ENCODE measurements at regions not wholly inside any gene's neighbourhood (a gene's known extent, or its start where the extent isn't known, plus 50 kb on each side); places are given as distances from the start of the nearest gene placed in this dataset.
"Not testable (repeated sequence)": the region's sequence is repeated elsewhere in the genome, so short reads cannot be mapped to it uniquely, and the experiment has no call there.

DNA sequence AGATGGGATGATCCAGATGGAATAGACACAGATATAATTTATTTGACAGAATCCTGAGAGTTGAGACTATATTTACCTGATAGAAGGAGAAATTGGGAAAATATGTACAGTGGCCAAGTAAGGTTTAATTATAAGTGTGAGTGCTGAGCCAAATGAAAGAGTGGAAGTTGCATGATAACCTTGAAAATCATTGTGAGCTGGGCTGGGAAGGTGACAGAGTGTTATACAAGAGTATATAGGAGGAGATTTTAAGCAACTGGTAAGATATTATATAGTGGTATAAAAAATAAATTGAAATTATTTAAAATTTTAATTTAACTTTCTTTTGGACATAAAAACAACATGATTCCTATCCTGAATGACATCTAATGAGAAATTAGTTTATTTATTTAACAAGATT, 340.8 kb downstream of the NUP35 start:
- no peak for DNase-seq

GRCh38 chr2:183474912-183475695, 350.9 kb downstream of the NUP35 start:
- no peak for DNase-seq

GRCh38 chr2:183476490-183476889, 352.2 kb downstream of the NUP35 start:
- no peak for DNase-seq

DNA sequence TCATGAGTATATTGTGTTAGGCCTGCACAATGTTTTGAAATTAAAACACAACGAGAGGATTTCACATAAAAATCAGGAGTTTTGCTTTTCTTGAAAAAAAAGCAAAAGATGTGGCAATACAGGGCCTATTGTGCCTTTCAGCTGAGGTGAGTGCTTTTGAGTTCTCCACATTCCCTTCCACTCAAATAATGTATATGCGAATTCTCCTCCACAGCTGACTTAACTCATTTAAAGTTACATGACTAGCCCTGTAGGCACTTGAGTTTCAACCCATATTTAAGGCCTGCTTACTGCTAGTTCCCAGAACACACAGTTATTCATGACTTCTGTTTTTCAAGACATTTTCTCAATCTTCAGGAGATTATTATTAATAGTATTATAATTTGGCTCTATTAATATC, 353.1 kb downstream of the NUP35 start:
- no peak for DNase-seq

- DNase-seq, result not testable (repeated sequence)
These were observed 354.8 kb downstream of the NUP35 start for GRCh38 chr2:183478941-183479595.

GRCh38 chr2:183487326-183487725, 363.1 kb downstream of the NUP35 start:
- DNase-seq, result no peak

GRCh38 chr2:183488421-183488820, 364.2 kb downstream of the NUP35 start:
- no peak for DNase-seq

GRCh38 chr2:183490489-183490888, 366.2 kb downstream of the NUP35 start:
- no peak for DNase-seq

GRCh38 chr2:183490914-183491313, 366.7 kb downstream of the NUP35 start:
- no peak for DNase-seq

DNA sequence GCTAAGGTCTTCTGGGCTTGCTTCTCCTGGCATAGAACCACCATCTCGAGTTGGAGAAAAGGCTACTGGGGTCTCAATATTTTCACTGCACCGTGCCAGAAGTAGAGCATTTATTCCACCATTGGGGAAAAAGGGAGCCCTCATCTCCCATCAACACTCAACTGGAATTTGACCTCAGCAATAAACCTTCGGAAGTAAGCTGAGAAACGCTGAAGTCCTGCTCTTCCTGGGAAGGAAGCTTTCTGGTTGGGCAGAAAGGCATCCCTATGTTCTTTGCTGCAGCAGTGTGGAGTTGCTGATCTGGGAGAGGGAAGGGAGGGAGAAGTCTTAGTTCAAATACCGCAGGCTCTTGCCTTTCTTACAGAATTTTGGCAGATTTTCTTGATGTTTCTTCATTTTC, 368.8 kb downstream of the NUP35 start:
- no peak for DNase-seq

- no peak for DNase-seq
These were observed 370.8 kb downstream of the NUP35 start for GRCh38 chr2:183495079-183495478.

- no peak for DNase-seq
These were observed 371.5 kb downstream of the NUP35 start for GRCh38 chr2:183495589-183496267.

DNA sequence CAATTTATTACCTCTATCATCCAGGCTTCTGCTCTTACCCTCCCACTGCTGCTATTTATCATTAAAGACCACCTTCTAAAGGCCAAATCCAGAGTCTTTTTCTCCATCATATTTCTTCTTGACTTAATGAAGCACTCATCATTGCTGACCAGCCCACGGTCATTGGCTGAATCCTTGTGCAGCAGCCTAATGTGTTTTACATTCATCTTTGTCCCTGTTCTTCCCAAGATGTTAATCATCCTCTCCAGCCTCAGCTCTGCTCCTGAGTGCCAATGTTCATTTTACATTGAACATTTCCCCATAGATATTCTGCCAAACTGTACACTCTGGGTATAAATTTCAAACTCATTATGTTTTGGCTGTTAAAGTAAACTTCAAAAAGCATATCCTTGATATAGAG, 373.6 kb downstream of the NUP35 start:
- no peak for DNase-seq

- no peak for DNase-seq
These were observed 381.7 kb downstream of the NUP35 start for GRCh38 chr2:183505911-183506310.

- no peak for DNase-seq
These were observed 386.9 kb downstream of the NUP35 start for GRCh38 chr2:183511154-183511553.

DNA sequence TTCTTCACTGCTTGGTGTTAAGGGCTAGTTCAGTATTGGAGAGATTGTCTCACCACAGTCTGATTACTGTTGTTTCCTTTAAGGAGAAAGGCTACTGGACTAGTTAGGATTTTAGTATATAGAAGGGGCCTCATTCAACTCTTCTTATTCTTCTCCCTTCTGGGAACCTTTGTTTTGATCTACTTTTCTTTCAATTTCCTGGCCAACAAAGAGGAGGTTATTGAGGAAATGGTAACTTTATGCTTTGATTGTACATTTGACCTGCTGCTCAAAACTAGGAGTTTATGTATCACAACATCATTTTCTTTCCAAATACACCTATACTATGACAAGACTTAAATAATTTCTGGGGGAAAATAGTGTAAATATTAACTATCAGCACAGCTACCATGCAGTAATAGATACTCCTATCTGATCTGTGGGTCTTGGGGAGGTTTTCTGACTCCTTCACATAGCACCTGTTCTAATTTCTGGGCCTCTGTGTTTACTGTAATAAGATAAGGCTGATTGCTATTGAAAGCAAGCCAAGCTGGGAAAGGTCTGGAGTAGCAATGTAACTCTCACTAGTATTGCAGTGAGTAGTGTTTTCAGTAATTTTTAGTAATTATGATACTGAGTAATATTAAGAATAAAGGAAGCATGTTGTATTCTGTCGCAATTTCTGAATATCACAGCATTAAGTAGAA, 395.3 kb downstream of the NUP35 start:
- DNase-seq, result no peak

DNA sequence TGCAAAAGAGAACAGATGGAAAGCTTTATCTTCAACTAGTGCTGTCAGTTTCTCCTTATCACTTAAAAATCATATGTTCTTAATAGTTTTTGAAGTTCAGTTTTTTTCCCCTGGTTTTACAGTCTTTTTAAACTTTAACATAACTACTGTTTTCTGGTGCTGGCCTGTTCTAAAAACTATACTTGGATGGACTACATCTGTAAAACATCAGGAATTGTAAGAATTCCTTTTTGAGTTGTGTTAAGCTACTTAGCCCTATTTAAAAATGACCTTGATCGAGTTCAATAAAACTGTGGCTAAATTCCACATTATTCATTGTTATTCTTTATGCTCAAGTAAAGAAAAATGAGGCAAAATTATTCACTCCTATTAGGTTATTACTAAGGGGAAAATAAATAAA, 397.7 kb downstream of the NUP35 start:
- DNase-seq, result no peak

DNA sequence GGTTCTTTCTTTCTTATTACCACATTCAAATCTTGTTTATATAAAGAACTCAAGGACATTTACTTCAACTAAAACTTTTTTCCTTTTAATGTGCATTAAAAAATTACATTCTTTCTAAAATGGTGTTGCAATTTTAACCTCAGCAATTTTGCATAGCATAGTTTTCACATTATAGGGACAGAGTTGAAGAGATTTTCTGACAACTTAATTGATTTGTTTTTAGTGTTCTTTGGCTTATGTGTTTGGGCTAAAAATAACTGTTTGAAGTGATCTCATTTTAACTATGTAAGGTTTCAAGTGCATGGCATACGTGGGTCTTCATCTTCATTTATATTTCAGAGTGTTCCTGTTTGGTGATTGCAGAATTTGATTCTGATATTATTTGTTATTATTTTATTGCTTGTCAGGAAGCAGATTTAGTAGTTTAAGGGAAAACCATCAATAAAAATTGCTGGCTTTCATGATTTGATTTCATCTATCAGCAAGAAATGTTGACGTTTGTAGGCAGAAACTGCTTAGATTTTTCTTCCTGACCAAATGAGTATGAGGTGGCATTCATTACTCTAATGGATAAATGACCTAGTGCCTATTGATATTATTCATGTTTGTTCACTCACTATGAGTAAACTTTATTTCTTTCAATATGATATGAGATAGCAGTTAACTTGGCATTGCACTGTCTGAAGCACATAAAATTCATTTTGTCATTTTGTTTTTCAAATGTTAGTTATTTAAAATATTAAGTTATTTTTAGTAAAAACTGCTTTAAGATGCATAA, 398.4 kb downstream of the NUP35 start:
- DNase-seq, result no peak

DNA sequence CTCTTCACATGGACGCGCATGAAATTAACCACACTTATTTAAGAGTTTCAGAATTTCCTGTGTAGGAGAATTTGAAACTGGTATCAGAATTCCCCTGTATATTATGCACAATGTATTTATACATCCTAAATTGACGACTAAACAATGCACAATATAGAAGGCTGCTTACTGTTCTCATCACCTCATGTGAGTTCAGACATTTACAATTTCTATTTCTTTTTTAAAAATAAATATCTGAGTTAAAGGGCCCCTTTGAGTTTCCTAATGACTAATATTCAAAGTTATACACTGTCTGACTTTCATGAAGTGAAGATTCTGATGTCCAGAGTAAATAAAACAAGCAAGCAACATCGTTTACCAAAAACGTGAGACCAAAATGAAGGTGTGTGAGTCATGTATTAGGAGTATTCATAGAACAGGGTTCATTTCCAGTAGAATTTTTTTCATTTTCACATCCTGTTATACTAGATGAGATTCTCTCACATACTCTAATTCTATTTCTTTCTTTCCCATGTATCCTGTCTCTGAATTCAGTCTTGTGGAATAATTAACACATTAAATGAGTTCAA, 406.2 kb downstream of the NUP35 start:
- no peak for DNase-seq

DNA sequence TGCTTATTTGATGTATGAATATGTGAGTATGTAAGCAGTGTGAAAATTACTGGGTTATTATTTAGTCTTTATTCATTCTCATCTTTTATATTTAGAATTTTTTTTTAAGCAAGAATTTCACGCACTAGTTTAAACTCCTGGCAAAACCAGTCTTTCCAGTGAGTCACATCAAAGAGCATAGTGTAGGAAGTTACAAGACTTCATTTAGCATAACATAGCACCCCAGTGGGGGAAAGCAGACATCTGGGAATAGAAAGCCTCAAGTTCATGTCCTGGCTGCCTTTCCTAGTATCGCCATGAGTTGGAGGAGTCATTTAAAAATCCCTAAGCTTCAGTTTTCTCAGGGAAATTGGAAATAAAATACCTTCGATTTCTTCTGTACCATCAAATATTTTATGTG, 408.3 kb downstream of the NUP35 start:
- peak; percentile 56 for DNase-seq

GRCh38 chr2:183533021-183533420, 408.8 kb downstream of the NUP35 start:
- no peak for DNase-seq

- DNase-seq, result no peak
These were observed 412.0 kb downstream of the NUP35 start for GRCh38 chr2:183536290-183536689.
